Hepatocyte (in vitro differentiated cells): ENCODE measurements at regions not wholly inside any gene's neighbourhood (a gene's known extent, or its start where the extent isn't known, plus 50 kb on each side); places are given as distances from the start of the nearest gene placed in this dataset.

Experiments
- EZH2 ChIP-seq: fragments of 200-600 bp; sonication (generic); IDR thresholded peaks from 2 replicates; pipeline ENCODE4 v1.6.1; 2016; ENCODE audit warnings: antibody characterized with exemption, mild to moderate bottlenecking, borderline replicate concordance
- EZH2phosphoT487 ChIP-seq: fragments of 200-600 bp; sonication (generic); IDR thresholded peaks from one replicate; pipeline ENCODE4 v1.6.1; 2018; ENCODE audit warnings: antibody characterized with exemption, mild to moderate bottlenecking, low read depth, moderate library complexity; ENCODE audit not compliant: unreplicated experiment, severe bottlenecking
- TF ChIP-seq, protein P1 (sequence below): fragments of 200-600 bp; sonication (generic); IDR thresholded peaks from 2 replicates; pipeline ENCODE4 v1.5.1; 2016; ENCODE audit warnings: antibody characterized with exemption, mild to moderate bottlenecking; ENCODE audit not compliant: poor library complexity

DNA sequence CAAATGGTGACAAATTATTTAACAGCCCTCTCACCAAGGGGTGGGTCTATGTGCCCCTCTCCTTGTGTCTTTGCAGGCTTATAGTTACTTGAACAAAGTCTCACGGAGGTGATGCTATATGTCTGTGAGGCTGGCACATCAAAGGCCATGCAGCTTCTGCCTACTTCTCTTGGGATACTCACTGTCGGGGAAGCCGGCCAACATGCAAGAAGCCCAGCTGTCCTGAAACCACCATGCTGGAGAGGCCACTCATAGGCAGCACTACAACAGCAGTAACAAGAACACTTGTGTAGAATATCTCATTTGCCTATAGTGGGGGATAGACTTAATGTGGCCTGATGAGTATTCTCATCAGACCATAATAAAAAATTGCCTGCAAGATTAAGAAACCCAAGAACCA, 233.7 kb upstream of the NCKAP5 start:
- TF ChIP-seq, protein P1, sequence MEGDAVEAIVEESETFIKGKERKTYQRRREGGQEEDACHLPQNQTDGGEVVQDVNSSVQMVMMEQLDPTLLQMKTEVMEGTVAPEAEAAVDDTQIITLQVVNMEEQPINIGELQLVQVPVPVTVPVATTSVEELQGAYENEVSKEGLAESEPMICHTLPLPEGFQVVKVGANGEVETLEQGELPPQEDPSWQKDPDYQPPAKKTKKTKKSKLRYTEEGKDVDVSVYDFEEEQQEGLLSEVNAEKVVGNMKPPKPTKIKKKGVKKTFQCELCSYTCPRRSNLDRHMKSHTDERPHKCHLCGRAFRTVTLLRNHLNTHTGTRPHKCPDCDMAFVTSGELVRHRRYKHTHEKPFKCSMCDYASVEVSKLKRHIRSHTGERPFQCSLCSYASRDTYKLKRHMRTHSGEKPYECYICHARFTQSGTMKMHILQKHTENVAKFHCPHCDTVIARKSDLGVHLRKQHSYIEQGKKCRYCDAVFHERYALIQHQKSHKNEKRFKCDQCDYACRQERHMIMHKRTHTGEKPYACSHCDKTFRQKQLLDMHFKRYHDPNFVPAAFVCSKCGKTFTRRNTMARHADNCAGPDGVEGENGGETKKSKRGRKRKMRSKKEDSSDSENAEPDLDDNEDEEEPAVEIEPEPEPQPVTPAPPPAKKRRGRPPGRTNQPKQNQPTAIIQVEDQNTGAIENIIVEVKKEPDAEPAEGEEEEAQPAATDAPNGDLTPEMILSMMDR: no peak
- TF ChIP-seq EZH2phosphoT487 (no peak), EZH2 (no peak)
